C1 segment of cervical spinal cord (tissue), 14 donors: ENCODE measurements at regions not wholly inside any gene's neighbourhood (a gene's known extent, or its start where the extent isn't known, plus 50 kb on each side); places are given as distances from the start of the nearest gene placed in this dataset.

Experiments
- DNase-seq, 14 donors: peaks; one replicate each; lab custom pipeline; 2025; lab: John Stamatoyannopoulos, UW

DNA sequence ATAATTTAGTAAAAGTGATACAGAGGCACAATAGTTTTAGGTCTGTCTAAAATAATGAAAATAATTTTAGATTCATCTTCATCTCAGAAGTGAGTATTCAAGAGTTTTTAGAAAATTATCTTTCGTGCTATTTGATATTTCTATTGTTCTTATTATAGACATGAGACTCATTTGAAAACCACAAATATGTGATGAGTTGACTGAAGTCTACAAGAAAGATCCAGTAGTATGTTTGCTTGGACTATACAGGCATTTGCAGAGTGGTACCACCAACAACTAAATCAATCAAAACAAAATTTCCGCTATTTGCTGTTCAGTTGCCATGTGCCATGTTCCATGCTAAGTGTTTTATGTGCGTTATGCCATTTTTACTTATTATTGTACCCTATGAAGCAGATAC is 1318.5 kb downstream of the STIM2 start:
- DNase-seq, result no peak

- DNase-seq, result no peak
These were observed 1348.8 kb downstream of the STIM2 start for GRCh38 chr4:28209371-28209924.

- no peak for DNase-seq
These were observed 1351.2 kb downstream of the STIM2 start for GRCh38 chr4:28211676-28212470.

- DNase-seq, result no peak
These were observed 1360.9 kb downstream of the STIM2 start for GRCh38 chr4:28221536-28221935.

DNA sequence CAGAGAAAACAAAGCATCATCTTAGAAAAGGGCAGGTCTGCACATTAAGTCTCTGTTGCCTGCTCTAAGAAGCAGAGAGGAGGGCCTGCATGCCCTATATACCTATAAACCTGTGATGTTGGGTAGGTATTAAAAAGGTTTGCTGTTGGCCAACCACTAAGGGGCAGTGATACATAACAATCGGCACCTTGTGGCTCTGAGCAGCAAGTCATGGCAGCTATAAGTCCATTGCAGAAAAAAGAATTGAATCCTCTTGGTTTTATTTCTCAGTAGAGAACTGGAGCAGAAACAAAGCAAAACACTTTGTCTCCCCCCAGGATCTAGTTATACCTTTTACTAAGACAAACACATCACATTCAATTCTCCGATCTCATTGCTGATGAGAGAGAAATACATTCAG is 1364.4 kb downstream of the STIM2 start:
- DNase-seq, result peak in 1 of 14 donors; percentile 3

GRCh38 chr4:28225689-28226353 is 1365.2 kb downstream of the STIM2 start:
- peak in 3 of 14 donors; percentile 2 to 30 (median 2) for DNase-seq

GRCh38 chr4:28226962-28227361 is 1366.3 kb downstream of the STIM2 start:
- DNase-seq, result no peak

- no peak for DNase-seq
These were observed 1367.1 kb downstream of the STIM2 start for GRCh38 chr4:28227764-28228163.

- no peak for DNase-seq
These were observed 1368.2 kb downstream of the STIM2 start for GRCh38 chr4:28228561-28229491.

GRCh38 chr4:28232376-28232775 is 1371.7 kb downstream of the STIM2 start:
- no peak for DNase-seq

- DNase-seq, result no peak
These were observed 1372.3 kb downstream of the STIM2 start for GRCh38 chr4:28232951-28233350.

DNA sequence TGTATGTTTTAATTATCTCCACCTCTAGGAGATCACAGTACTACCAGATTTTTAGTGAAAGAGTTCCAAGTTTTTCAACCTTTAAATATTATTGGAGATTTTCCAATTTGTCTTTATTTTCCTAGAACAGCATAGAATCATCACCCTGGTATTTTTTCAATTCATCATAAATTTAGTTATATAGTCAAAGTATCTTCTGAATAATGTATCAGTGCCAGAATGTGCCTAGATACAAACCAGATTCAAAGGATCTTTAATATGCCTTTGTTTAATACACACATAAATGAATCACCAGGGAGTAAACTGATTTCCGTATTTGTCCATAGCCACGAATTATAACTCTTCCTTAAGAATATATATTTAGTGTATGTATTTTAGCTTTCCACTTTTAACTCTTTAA is 1373.1 kb downstream of the STIM2 start:
- DNase-seq, result no peak

DNA sequence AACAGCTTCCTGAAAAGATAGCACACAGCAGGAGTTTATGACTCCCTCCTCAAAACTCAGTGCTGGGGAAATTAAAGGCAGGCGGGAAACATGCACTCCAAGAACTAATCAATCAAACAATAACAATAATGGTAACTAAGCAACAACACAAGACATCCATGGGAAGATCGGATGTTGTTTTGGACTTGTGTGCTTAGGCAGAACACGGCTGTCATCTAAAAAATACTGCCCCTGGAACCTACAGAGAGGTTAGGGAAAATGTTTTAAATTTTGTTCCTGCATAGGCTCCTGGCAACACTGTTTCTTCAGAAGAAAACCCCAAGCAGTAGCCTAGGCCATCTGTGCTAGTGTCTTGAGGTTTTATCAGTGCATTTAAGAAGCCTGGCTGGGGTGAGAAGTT is 1378.2 kb downstream of the STIM2 start:
- no peak for DNase-seq

DNA sequence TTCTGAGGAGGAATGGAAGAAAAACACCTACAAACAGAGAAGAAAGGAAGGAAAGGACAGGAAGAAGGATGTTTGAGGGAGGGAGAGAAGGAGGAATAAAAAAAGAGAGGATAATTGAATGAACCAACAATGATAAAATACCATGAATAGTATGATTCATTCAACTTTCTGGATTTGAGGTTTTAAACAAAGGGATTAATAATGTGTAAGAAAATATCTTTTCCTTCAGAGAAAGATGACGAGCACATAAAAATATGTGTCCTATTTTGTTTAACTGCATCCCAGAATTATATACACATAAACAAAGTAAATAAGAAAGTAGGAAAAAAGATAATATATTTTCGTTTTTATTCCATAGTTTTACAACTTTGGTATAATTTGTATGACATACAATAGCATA is 1380.4 kb downstream of the STIM2 start:
- DNase-seq, result no peak

DNA sequence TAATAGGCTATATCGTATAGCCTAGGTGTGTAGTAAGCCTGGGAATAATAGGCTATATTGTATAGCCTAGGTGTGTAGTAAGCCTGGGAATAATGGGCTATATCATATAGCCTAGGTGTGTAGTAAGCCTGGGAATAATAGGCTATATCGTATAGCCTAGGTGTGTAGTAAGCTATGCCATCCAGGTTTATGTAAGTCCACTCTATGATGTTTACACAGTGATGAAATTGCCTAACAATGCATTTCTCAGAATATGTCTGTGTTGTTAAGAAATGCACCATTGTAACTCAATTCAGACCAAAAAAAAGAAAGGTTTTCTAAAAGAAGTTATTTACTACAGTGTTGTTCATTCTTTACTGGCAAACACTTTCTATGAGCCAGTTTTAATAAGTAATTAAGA is 1387.2 kb downstream of the STIM2 start:
- no peak for DNase-seq

DNA sequence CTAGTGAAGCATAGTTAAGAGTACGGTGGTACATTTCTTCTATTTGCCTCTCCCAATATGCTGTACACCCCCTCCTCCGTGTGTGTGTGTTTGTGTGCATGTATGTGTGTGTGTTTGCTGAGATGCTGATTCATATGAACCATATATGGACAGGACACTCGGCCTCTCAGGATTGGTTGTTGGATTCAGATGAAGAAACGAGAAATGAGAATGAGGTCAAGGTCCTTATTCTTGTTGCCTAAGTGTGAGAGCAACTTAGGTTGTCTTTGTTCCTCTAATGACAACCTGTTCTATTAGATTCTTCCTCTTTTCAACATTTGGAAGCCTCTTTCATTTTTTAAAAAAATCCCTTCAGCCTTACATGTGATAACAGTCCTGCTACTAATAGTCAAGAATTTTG is 1387.6 kb downstream of the STIM2 start:
- no peak for DNase-seq

- DNase-seq, result no peak
These were observed 1390.0 kb downstream of the STIM2 start for GRCh38 chr4:28250646-28251045.

GRCh38 chr4:28251831-28252230 is 1391.2 kb downstream of the STIM2 start:
- no peak for DNase-seq

GRCh38 chr4:28254003-28254402 is 1393.4 kb downstream of the STIM2 start:
- DNase-seq, result no peak

GRCh38 chr4:28256295-28256694 is 1395.7 kb downstream of the STIM2 start:
- DNase-seq, result no peak

GRCh38 chr4:28259951-28260350 is 1399.3 kb downstream of the STIM2 start:
- no peak for DNase-seq

GRCh38 chr4:28267166-28267565 is 1406.5 kb downstream of the STIM2 start:
- no peak for DNase-seq
